GM19452 (cell line): ENCODE measurements at regions not wholly inside any gene's neighbourhood (a gene's known extent, or its start where the extent isn't known, plus 50 kb on each side); places are given as distances from the start of the nearest gene placed in this dataset.

Source experiments
- ATAC-seq: cut with Tn5 transposase; IDR thresholded peaks from one replicate; pipeline ENCODE4 v1.9.1; 2021; ENCODE audit not compliant: unreplicated experiment

GRCh38 chr9:103755441-103755840 lies 338.7 kb upstream of the SMC2 start:
- no peak for ATAC-seq

GRCh38 chr9:103755986-103756385 lies 338.1 kb upstream of the SMC2 start:
- no peak for ATAC-seq

GRCh38 chr9:103757062-103757461 lies 337.0 kb upstream of the SMC2 start:
- no peak for ATAC-seq

GRCh38 chr9:103761466-103761865 lies 332.6 kb upstream of the SMC2 start:
- ATAC-seq, result no peak

DNA sequence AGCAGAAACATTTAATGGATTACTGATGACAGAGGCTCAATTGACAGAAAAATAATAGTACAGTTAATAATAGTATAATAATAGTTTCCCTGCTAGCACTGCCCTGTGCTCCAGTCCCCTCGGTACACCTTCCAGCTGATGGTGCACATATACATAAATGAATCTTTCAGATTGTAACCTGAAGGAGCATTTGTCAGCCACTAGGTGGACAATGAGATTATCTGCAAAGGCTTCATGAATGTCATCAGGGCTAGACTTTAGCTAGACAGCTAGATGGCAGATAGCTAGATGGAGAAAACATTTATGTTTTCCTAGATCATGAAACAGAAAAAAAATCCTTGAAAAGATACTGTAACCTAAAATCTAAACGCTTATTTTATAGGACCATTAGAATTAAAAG lies 304.4 kb upstream of the SMC2 start:
- peak; percentile 78 for ATAC-seq

DNA sequence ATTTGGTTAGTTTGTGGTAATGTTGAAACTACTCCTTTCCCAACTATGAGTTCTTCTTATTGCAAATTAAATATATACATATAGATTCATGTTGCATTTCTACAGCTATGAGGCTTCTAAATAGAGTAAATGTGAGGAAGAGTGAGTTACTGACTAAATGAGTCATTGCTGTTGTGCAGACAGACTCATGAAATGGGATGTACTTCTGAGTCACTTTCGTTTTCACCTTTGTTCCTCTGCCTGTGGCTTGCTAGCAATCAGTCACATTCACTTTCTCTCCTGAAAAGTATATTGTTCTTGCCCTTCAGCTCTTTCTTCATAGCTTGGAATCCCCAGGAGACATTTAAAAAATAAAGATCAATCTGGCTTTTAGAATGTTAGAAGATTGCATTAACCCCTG lies 295.5 kb upstream of the SMC2 start:
- ATAC-seq, result peak; percentile 97

DNA sequence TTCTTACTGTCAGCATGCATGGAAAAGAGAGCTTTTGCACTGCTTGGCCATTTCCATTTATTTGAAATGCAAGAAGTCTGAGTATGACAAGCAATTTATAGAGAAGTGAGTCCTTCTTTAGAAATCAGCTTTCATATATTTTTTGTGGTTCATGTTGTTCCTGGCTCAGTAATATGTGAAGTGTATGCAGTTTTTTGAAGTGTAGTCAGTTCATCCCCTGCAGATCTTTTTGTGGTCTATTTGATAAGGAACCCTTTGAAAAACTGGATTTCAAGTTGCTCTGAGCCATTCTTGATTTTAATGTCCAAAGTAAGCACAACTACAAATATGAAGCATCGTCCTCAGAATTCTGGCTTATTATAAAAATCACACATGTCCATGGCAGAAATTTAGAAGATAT lies 294.1 kb upstream of the SMC2 start:
- no peak for ATAC-seq

GRCh38 chr9:103802068-103802467 lies 292.0 kb upstream of the SMC2 start:
- ATAC-seq, result no peak

DNA sequence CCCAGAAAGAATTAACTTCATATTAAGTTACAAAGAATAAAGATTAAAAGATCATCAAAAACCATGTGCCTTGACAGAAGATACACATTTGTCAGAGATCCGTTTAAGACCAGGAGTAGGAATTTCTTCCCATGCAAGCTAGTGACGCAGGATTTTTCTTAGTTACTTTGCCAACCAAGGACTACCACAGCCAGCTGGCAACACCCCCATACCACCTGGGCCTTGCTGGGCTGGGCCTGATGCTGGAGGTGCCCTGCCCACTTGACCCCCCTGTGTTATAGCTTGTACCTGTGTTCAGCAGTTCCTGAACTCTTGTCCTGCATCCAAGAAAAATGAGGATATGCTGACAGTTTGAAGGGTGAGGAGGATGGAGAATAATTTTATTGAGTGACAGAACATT lies 290.9 kb upstream of the SMC2 start:
- ATAC-seq, result no peak

DNA sequence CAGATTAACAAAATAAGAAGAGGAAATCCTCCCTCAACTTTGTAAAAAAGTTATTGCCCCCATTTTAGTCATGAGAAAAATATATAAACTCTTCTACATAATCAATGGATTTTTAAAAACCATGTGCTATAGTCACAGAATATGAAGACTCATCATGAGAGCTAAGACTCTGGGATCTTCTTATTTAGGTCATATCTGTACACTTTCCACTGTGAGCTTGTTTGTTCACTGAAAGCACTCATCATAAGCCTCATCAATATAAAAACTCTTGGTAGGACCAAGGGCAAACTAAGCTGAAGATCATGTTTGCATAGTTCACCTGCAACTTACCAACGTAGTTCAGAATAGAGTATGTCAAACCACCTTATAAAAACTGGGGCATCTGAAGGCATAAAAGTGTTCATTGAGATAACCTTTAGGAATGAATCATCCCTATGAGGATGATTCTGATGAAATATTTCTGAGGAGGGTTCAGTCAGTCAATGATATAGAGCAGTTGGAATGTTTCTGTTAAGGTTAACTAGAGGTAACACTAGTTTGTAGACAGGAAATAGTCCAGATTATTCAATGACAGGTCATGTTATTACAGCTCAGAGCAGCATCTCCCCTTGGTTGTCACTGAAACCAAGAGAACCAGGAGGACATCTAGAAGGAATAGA lies 289.9 kb upstream of the SMC2 start:
- no peak for ATAC-seq

DNA sequence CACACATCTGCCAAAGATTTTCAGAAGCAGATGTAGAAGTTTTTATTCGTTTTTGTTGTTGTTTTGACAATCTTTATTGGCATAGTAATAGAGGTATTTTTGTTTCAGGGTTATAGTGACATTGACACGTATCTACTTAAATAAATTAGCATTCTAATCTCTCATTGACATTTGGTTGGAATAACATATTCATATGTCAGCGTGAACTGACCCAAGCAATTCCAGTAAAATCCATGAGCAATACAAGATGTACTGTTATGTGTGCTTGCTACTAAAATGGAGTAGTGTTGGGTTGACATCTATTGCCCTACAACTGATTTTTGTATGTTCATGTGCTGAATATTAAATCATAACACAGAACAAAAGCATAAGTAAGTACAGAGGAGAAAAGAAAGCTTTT lies 284.4 kb upstream of the SMC2 start:
- no peak for ATAC-seq

- no peak for ATAC-seq
Observed at GRCh38 chr9:103811462-103811861, 282.6 kb upstream of the SMC2 start.

DNA sequence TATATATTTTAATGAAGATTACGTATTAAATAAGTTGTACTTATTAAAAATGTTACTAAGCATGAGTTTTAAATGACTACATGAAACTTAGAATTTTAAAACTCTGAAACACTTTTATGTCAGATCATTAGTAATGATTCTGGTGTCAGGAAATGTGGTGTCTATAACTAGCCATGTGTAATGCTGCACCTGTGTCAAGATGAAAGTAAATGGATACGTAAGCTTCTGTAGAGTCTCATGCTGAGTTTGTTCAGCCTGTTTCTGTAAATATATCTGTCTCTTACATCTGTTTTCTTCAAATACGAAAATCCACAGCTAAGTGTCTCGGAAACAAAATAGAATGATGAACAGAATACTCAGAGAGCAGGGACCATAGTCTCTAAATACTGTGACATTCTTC lies 278.0 kb upstream of the SMC2 start:
- no peak for ATAC-seq

DNA sequence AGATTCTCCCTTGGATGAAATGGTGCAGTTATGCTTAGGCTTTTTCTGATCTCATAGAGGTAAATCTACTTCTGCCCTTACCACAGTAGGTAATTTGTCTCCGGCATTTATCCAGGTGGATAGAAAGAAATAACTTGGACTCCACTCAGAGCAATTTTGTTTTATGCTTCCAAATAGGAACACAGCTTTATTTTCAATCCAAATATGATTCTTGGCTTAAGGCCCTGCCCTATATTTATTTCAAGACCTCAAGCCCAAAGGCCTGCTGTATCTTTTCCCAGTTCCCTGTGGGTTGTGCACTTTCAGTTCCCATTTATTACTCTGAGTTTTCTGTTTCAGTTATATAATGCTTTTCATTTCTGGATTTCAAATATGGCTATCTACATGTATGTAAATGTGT lies 274.2 kb upstream of the SMC2 start:
- ATAC-seq, result no peak

GRCh38 chr9:103821115-103821514 lies 273.0 kb upstream of the SMC2 start:
- ATAC-seq, result no peak

DNA sequence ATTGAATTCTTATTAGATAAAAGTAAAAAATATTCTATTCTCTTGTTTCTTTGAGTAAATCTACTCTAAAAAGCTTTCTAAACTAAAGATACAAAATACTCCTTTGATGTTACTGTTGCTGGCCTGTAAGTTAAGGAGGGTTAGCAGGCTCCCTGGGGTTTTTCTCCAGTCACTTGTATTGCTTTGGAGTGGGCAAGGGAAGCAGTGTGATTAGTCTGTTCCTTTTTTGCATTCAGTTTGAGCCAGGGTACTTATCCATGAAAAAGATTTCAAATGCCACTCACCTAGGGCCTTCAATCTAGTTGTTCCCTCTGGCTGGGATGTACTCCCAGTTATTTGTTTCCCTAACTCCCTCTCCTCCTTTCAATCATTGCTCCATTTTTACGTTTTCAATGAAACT lies 256.2 kb upstream of the SMC2 start:
- ATAC-seq, result no peak

- no peak for ATAC-seq
Observed at GRCh38 chr9:103839197-103839596, 254.9 kb upstream of the SMC2 start.

- ATAC-seq, result no peak
Observed at GRCh38 chr9:103867886-103868285, 226.2 kb upstream of the SMC2 start.

DNA sequence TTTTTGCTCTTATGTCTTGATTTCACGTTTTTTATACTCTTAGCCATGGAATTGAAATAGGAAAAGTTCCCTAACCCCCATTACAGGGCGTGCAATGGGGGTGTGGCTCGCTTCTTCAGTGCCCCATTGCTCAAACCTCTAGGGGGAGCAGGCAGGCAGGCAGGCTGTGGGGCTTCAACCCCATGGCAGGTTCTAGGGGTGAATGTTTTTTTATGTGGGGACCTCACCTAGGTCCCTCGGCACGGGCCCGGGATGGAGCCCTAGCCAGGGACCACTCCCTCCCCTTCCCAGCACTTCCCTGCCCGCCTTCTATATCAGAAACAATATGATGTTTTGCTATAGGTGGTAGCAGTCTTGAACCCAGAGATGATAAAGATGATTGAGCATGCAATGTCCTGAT lies 221.3 kb upstream of the SMC2 start:
- ATAC-seq, result no peak

GRCh38 chr9:103881419-103881818 lies 212.7 kb upstream of the SMC2 start:
- no peak for ATAC-seq

- ATAC-seq, result no peak
Observed at GRCh38 chr9:103889989-103890388, 204.1 kb upstream of the SMC2 start.

DNA sequence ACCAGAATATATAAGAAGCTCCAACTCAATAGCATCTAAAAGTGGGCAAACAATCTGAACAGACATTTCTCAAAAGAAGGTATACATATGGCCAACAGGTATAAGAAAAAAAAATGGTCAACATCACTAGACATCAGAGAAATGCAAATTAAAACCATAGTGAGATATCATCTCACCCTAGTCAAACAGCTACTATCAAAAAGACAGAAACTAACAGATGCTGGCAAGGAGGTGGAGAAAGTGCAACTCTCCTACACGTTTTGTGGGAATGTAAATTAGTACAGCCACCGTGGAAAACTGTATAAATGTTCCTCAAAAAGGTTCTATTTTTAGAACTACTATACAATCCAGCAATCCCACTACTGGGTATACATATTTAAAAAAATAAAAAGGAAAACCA lies 199.9 kb upstream of the SMC2 start:
- no peak for ATAC-seq

- no peak for ATAC-seq
Observed at GRCh38 chr9:103898550-103898949, 195.6 kb upstream of the SMC2 start.

DNA sequence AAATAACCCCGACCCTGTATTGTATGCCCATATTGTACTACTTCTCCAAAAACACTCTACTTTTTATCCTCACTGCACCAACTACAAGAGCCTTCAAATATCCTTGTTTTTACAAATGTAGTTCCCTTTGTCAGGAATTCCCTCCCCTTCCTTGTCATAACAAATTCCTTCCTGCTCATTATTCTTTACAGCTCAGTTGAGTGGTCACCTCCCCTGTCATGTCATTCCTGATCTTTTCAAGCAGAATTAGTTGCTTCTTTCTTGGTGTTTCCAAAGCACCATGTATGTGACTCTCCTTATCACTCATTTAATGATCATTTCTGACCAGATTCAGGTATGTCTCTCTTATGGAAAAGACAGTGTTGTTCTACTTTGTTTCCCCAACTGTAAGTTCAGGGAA lies 194.2 kb upstream of the SMC2 start:
- ATAC-seq, result no peak
